ENCODE measurements at regions not wholly inside any gene's neighbourhood (a gene's known extent, or its start where the extent isn't known, plus 50 kb on each side); places are given as distances from the start of the nearest gene placed in this dataset.

DNA sequence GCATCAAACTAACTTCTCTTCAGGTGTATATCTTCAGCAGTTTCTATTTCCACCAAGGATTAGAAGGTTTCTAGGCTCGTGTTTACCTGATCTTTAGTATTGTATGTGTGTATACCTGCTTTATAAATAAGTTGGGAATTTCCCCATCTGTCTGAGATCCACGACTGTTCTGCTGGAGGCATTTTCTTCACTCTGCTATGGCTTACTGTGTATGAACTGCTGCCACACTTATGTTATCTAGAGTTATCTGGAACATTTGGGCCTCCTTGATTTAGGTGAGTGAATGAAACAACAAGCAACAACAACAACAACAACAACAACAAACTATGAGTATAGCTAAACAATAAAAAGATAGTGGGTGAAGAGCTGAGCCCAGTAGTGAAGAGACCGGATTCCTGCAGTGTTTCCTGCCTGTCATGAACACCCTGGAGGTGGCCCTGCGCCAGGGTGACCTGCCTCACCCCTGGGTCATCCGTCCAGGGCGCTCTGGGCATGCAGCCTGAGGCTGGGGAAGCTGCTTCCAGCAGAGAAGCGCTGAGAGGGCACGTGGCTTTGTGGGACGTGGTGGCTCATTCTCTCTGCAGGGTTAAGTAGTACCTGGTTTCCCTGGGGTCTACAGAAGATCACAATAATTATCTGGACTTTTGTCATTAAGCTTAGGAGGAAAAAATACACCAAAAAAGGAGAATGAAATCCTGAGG lies 56.1 kb upstream of the GATA6 start:
- no peak for DNase-seq (ENCODE audit: low read depth in 2 of 2)

DNA sequence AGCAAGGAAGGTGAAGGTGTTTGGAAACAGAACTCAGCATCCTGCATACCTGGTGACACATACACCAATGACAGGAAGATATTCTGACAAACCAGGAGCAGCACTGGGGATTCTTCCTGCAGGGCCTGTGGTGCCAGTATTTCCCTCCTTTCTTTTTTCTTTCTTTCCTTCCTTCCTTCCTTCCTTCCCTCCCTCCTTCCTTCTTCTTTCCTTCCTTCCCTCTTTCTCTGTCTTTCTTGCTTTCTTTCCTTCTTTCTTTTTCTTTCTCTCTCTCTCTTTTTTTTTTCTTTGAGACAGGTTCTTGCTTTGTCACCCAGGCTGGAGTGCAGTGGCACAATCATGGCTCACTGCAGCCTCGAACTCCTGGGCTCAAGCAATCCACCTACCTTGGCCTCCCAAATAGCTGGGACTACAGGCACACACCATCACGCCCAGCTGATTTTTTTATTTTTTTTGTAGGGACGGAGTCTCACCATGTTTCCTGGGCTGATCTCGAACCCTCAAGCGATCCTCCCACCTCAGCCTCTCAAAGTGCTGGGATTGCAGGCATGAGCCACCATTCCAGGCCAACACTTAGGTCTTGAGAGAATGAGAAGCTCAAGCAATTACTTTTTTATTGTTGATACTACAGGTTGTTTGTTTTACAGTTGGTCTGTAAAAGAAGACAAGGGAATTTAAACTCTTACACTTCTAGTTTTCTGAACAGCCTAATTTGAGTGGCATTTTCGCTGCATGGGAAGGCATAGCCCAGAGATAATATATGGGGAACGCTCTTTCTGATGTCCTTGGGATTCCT lies 54.7 kb upstream of the GATA6 start:
- DNase-seq (ENCODE audit: low read depth in 2 of 2): no peak

DNA sequence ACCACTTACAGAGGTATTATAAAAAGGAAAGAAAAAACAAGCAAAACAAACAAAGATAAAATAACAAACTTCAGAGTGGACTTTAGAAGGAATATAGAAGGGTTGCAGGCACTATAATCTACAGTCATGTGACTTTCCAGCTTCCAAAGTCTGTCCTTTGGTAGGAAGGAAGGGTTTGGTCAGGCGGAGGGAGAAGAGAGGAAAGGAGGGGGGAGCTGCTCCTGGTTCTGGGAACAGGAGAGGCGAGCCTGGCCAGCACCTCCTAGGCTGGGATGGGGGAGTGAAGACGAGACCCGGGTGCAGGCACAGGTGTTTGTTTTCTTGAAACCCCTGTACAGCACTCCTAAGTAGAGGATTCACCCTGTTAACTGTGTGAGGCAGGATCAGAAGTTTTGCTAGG lies 53.8 kb upstream of the GATA6 start:
- DNase-seq (ENCODE audit: low read depth in 2 of 2): no peak
